ENCODE measurements at regions not wholly inside any gene's neighbourhood (a gene's known extent, or its start where the extent isn't known, plus 50 kb on each side); places are given as distances from the start of the nearest gene placed in this dataset.

DNA sequence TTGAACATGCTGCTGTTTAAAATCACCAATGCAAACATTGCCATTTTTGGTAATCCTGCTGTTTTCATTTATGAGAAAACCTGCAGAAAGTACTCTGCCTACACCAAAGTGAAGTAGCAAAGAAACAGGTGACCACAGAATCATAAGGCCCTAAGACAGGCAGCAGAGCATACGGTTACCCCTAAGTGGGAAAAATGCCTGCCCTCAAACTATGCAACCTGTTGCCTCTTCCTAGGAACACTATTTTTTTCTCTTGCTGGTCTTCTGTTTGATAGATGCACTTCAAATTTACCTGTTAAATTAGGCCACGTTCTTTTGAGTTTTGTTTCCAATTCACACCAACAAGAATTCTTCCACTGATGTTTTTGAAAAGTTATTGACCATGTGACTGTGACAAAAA is 89.5 kb upstream of the RAB4A start:
- H3K4me1 Mint-ChIP-seq = no peaks in the 10 kb centered on the region; the same call in 2 of the 3 replicates
- H4K20me1 ChIP-seq (replicated peaks; ENCODE audit: insufficient read depth) = no peaks in the 10 kb centered on the region
- no peak overlapping the region for H3K4me2 ChIP-seq
- H3F3A ChIP-seq (replicated peaks; ENCODE audit: low read depth) = no peaks in the 10 kb centered on the region
- TF ChIP-seq, protein P1, sequence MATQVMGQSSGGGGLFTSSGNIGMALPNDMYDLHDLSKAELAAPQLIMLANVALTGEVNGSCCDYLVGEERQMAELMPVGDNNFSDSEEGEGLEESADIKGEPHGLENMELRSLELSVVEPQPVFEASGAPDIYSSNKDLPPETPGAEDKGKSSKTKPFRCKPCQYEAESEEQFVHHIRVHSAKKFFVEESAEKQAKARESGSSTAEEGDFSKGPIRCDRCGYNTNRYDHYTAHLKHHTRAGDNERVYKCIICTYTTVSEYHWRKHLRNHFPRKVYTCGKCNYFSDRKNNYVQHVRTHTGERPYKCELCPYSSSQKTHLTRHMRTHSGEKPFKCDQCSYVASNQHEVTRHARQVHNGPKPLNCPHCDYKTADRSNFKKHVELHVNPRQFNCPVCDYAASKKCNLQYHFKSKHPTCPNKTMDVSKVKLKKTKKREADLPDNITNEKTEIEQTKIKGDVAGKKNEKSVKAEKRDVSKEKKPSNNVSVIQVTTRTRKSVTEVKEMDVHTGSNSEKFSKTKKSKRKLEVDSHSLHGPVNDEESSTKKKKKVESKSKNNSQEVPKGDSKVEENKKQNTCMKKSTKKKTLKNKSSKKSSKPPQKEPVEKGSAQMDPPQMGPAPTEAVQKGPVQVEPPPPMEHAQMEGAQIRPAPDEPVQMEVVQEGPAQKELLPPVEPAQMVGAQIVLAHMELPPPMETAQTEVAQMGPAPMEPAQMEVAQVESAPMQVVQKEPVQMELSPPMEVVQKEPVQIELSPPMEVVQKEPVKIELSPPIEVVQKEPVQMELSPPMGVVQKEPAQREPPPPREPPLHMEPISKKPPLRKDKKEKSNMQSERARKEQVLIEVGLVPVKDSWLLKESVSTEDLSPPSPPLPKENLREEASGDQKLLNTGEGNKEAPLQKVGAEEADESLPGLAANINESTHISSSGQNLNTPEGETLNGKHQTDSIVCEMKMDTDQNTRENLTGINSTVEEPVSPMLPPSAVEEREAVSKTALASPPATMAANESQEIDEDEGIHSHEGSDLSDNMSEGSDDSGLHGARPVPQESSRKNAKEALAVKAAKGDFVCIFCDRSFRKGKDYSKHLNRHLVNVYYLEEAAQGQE (IDR thresholded peaks at IDR 0.05; ENCODE audit: unreplicated experiment) = no peak
- no peak for TF ChIP-seq ZNF462 (CRISPR knock-in tag; IDR thresholded peaks at IDR 0.05)
- no peak for TF ChIP-seq NANOG (IDR thresholded peaks at IDR 0.05; ENCODE audit: borderline replicate concordance)
- TF ChIP-seq ETS1 (IDR thresholded peaks at IDR 0.05) = no peak
- no peak for TF ChIP-seq ZNF114 (CRISPR knock-in tag; IDR thresholded peaks at IDR 0.05)
- no peak for TF ChIP-seq CREB1 (CRISPR knock-in tag; IDR thresholded peaks at IDR 0.05; ENCODE audit: low read depth)
- TF ChIP-seq EZH2phosphoT487 (IDR thresholded peaks at IDR 0.05; ENCODE audit: unreplicated experiment) = no peak
- TF ChIP-seq POLR2AphosphoS5 (IDR thresholded peaks at IDR 0.05; ENCODE audit: low read depth) = no peak
- TF ChIP-seq JUNB (IDR thresholded peaks at IDR 0.05; ENCODE audit: unreplicated experiment) = no peak
- no peak for TF ChIP-seq STAT1 (IDR thresholded peaks at IDR 0.05; ENCODE audit: unreplicated experiment)
- TF ChIP-seq ZNF331 (CRISPR knock-in tag; IDR thresholded peaks at IDR 0.05; ENCODE audit: low read depth) = no peak
- no peak for TF ChIP-seq CTCF (conservative IDR thresholded peaks at IDR 0.05; ENCODE audit: low read depth in 2 of 2)
- TF ChIP-seq EZH2 (IDR thresholded peaks at IDR 0.05; ENCODE audit: low read depth, unreplicated experiment) = no peak
- no peak for DNase-seq (ENCODE audit: low spot score)
- H3K27ac ChIP-seq (ENCODE audit: low read depth) = no peak overlapping the region
- no peak for ATAC-seq
- peaks cover 3% of the 10 kb centered on the region; the same call in 1 of the 3 replicates for H3K9me3 Mint-ChIP-seq
- H3K4me3 ChIP-seq = no peak overlapping the region
- no peaks in the 10 kb centered on the region for H3K27me3 Mint-ChIP-seq (ENCODE audit: insufficient read depth, low read depth, poor library complexity)
- no peak overlapping the region; the same call in 1 of the 2 replicates for H3K27ac Mint-ChIP-seq
- no peaks in the 10 kb centered on the region; the same call in 2 of the 3 replicates for H3K36me3 Mint-ChIP-seq (ENCODE audit: low read depth)
- no peaks in the 10 kb centered on the region for H3K36me3 ChIP-seq (ENCODE audit: insufficient read depth)
- H3K4me3 Mint-ChIP-seq = no peak overlapping the region
- no peak overlapping the region for H2AFZ ChIP-seq
- H3K9me2 ChIP-seq (ENCODE audit: insufficient read depth) = no peaks in the 10 kb centered on the region
- H3K4me1 ChIP-seq (ENCODE audit: insufficient read depth) = peaks cover 13% of the 10 kb centered on the region
- H3K79me2 ChIP-seq (replicated peaks; ENCODE audit: insufficient read depth) = no peaks in the 10 kb centered on the region
- H3K27me3 ChIP-seq (ENCODE audit: insufficient read depth) = no peaks in the 10 kb centered on the region

Measured in GM23338 (cell line).